GM18858 (cell line): ENCODE measurements at regions not wholly inside any gene's neighbourhood (a gene's known extent, or its start where the extent isn't known, plus 50 kb on each side); places are given as distances from the start of the nearest gene placed in this dataset.

Experiments used
- ATAC-seq: cut with Tn5 transposase; IDR thresholded peaks from one replicate; pipeline ENCODE4 v1.9.1; 2021; ENCODE audit not compliant: unreplicated experiment

DNA sequence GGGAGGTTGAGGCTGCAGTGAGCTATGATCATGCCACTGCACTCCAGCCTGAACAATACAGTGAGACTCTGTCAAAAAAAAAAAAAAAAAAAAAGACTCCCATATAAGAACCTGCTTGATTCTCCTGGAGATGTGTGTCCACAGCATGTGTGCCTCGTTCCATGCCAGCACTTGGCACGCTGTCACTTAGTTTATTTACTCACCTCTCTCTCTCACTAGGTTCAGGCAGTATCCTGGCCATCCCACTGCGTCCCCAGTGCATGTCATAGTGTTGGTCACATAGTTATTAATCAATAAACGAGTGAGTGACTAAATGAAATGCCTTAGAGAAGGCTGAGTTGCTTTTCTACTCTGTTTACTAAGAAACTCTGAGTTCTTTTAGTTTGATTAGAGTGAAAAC lies 79.1 kb upstream of the GPR12 start:
- ATAC-seq, result no peak

DNA sequence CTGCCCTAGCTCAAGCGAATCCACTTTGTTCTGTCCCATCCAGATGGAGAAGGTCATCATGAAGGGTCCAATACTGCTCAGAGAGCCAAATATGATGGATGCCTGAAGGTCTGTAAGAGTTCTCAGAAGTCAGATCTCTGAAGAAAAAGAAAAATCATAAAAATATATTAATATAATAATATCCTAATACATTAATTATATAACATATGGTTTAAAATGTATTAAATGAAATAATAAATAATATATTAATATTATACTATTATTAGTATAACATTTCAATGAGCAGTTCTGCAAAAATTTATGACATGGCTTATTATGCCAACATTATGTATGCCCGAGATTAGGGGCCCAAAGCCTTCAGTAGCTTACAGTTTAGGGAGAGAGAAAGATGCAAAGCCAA lies 78.2 kb upstream of the GPR12 start:
- no peak for ATAC-seq

DNA sequence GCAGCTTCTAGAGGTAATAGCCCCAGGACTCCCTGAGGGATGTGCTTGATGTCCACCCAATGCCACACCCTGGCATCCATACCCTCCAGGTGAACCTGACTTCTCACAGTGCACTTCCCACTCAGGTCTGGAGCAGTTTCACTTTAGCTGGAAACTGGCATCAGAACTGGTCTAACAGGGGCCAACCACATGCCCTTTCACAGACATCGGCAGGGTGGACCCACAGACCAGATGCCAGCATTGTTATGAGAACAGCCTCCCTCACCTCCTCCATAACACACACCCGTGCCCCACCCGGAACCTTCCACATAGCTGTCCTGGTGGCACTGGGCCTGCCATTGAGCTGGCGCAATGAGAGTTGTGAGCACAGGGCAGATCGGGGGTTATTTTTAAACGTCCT lies 77.4 kb upstream of the GPR12 start:
- no peak for ATAC-seq

DNA sequence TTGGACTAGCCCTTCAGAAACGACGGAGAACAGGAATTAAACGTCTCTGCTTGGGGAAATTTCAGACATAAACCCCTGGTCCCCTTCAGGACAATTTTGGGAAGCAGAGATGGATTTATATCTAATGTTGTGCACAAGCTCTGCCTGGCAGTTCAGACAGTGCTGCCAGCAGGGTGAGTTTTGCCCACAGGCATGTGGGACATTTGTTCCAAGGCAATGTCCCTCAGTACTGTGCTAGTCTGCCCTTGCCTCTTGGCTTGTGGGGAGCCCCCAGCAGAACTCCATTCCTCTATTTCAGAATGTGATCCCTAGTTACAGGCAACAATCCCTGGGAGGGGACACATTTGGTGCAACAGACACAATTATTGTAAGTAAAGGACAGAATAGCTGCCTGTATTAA lies 76.5 kb upstream of the GPR12 start:
- no peak for ATAC-seq

DNA sequence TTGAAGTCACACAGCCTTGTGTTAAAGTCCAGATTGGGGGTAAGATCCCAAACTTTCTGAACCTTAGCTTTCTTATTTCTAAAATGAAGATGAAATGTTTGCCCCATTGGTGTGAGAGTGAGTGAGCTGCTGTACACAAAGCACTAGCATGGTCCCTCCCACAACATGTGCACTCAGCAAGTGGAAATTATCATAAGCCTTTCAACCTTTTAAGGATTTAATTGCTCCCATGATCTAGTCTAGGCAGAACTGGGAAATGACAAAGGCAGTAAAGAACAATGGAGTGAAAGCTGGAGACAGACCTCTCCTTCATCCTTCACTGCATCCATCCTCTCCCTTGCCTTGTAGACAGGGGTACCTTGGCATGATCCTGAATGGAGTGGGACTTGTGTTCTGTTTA lies 76.0 kb upstream of the GPR12 start:
- ATAC-seq, result no peak

DNA sequence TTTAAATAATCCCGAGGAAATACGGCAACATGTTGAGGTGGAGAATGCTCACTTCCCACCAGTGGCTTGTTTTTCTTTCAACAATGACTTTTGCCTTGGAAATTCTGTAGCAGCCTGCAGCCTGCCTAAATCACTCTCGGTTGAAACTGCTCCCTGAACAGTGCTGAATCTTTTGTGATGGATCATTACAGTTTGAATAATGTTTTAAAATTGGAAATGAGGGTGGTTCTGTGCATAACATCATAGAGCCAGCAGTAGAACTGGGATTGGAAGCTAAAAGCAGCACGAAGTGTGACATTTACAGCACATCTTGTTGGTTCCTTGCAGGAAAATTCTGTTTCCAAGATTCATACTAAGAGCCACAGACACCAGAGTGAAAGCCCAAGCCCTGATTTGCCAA lies 74.1 kb upstream of the GPR12 start:
- ATAC-seq, result no peak

DNA sequence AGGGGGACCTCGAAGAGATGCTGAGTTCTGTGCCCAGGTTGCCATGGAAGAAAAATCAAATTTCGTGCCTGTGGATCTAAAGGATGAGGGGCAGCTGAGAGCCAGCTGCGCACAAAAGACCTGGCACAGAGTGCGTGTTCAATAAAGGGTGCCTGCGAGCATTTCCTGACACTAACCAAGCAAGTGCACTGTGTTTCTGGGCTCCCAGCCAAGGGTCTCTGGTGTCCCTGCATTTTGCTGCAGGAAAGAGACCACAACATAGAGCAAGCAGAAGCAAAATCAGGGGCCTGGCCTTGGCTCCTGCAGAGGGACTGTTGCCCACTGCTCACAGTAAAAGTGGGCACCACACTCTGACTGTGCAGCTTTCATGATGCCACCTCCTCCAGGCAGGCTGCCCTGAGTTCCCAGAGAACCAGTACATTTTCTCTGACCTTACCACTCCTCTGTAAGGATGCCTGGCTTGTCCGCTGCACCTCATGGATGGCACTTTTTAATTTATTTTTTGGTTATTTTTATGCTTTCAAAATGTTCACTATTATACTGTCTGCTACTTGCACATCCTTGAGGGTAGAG lies 70.8 kb upstream of the GPR12 start:
- ATAC-seq, result no peak

DNA sequence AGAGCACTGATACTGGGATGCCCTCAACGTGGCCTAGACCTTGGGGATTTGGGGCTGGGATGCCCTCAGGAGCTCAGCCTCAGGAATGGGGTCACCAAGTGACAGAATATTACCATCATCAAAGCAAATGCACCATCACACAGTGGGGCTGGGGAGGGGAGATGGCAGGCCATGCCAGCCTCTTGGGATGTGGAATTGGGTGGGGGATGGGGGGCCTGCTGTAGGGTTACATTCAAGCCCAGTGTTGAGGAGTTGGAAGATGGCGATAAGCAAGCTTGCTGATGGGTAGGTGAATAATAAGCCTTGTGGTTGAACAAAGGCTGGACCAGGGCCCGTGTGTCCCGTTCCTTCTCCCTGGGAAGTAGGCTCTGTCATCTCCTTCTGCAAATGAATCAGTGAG lies 69.1 kb upstream of the GPR12 start:
- no peak for ATAC-seq

DNA sequence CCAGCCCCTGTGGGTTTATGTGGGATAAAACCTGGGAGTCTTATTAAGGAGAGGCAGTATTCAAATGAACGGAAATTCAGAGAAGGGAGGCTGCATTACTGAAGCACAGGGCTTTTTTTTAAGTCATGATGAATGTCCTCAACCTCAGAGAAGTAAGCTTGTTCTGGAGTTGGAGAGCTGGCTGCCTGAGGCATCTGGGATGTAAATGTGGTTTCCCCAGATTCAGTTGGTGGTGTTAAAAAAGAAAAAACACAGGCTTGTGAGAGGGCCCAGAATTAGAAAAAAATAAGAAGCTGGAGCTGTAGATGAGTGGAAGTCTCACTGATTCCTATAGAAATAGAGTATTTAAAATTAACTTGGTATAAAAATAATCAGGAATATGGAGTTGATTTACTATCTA lies 64.0 kb upstream of the GPR12 start:
- ATAC-seq, result no peak

DNA sequence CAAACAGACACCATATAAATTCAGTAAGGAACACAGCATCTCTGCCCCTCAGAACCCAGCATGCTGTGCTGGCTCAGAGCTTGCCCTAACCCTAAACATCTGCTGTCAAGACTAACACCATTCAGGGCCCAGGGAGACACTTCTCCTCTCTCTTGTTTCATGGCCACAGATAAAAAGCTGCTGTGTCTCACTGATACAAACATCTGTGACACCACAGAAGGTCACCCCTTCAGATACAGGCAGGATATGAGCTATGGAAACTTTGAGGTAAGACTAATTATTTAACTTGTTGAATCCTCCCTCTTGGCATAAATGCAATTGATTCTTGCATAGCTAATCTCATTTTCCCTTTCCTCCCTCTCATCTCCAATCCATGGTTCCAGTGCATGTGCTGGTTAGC lies 61.6 kb upstream of the GPR12 start:
- ATAC-seq, result no peak

DNA sequence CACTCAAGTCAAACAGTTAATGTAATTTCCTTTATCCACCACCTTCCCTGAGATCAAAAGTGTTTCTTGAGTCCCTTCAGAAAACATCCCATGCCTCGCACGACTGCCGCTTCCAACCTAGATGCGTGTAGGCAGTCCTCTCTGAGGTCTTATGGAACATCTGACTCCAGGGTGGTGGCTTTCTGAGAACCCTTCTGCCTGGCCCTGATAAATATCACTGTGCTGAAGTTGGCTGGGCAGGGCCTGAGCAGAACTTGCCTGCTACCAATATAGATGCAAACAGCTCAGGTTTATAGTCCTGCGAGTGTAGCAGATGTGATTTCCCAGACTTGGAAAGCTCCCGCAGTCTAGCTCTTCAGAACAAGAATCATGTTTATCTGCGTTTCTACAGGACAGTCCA lies 61.1 kb upstream of the GPR12 start:
- ATAC-seq, result no peak

DNA sequence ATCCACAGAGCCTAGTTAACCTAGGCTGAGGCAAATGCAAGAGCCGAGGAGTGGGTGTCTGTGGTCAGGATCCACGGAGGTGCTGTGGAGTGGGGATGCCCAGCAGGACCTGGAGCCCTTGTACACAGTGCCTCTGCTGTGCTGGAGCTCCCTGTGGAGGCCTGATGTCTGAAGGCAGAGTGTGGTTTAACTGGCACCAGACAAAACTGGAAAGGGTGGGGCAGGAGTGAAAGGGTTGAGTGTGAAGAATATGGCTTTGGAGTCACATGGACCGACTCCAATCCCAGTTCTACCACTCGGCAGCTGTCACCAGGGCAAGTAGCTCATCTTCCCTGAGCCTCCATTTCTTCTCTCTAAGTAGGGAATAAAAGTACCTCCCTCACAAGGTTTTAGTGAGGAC lies 60.3 kb upstream of the GPR12 start:
- no peak for ATAC-seq

DNA sequence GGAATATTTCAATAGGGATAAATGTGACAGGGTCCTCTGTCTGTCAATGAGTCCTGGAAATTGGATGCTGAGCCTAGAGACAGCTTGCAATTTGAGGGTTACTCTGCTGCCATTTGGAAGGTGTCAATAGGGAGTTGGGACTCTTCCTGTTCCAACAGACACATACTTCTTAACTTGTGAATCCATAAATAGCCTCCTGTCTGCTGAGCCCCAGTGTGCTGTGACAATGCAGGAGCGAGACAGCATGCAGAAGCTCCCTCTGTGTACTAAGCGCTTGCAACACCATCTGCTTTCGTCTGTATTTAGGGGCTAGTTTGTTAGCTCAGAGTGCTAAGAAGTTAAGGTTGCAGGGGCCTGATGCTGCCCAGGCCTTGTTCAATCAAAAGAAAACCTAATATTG lies 58.5 kb upstream of the GPR12 start:
- no peak for ATAC-seq

DNA sequence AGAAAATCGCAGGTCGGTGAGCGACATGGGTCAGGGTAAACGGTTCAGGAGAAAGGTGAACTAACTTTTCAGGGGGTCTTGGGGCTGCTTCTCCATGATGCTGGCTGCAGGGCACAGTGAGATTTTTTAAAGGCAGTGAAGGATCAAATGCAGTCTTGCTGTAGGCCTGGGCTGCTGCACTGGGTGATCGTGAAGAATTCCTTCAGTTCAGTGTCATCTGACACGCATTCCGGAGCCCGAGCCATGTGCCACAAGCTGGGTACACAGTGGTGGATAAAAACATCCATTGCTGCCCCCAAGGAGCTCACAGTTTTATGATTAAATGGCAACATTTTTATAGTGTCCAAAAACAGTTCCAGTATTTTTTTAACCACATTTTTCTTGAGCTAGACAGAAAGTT lies 56.3 kb upstream of the GPR12 start:
- no peak for ATAC-seq

DNA sequence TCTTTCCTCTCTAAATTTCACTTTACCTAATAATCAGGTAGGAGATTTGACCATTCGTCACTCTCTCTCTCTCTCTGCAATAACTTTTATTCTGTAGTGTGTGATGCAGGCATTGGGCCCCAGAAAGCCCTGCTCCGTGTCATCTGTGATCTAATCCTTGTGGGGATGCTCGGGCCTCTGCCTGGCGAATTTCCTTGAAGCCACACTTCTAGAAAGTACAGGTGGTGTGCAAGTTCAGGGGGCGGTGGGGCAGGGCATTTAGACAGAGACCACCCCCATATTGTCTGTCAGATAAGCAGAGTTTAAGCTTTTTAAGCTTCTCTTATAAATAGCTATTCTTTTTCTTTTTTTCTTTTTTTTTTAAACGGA lies 53.4 kb upstream of the GPR12 start:
- ATAC-seq, result no peak

DNA sequence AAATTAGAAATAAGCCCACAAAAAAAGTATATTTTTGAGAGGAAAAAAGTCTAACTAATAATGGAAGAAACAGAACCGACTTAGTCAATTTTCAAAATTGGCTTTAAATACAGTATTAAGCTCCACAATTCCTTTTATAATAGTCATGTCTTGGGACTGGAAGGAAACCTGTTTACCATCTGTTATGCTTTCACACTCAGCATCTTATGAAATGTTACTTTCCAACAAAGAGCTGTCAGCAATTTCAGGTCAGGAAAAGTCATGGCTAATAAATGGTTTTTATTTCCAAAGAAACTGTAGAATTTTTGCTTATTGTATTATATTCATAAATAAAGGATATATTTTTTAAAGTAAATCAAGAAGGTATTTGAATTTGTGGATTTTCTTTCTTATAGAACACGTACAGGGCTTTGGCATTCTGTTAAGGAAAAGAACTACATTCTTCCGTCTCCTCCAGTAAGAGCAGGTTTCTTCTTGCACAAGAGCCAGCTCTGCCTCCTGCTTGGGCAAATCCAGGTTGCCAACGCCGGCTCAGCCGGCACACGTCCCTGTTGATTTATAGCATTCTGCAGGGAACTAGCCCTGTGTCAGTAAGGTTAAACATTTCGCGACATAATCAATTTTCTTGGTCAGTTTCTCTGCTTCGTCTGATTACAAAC lies 52.9 kb upstream of the GPR12 start:
- ATAC-seq, result no peak

DNA sequence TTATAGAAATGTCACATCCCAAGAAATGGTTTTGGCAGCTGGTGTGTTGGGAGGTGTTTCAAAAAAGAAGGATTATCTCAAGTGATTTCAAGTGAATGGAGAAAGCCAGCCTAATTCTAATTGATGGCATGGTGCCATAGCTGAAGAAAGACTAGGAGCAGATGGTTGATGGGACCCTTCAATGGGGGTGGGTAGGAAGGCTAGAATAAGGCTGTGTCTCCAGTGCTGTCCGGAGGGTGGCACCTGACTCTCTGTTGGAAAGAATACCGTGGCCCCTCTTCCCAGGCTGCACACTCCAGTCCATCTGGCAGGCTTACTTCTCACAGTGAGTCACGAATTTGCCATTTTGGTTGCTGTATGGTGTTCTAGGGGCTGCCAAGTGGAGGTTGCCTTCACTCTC lies 51.0 kb upstream of the GPR12 start:
- ATAC-seq, result no peak
